ENCODE measurements at regions not wholly inside any gene's neighbourhood (a gene's known extent, or its start where the extent isn't known, plus 50 kb on each side); places are given as distances from the start of the nearest gene placed in this dataset.

GRCh38 chr4:159500861-159501260 is 398.0 kb downstream of the RAPGEF2 start:
- TF ChIP-seq CTCF (IDR thresholded peaks at IDR 0.05; ENCODE audit: low read depth, low read length), result no peak
- no peak for TF ChIP-seq EZH2phosphoT487 (IDR thresholded peaks at IDR 0.05; ENCODE audit: low read depth)

All from OCI-LY3 (cell line).